Esophagus muscularis mucosa (tissue), 4 donors: ENCODE measurements at regions not wholly inside any gene's neighbourhood (a gene's known extent, or its start where the extent isn't known, plus 50 kb on each side); places are given as distances from the start of the nearest gene placed in this dataset.

Experiments used
- DNase-seq: peaks from one replicate; pipeline ENCODE4 v3.0.0-alpha.2; 2017; ENCODE audit errors: extremely low spot score
- H3K27ac ChIP-seq, 4 donors: fragments of 200-600 bp; sonication (generic); replicated peaks in 1 of 4; 1 replicate in 3 of 4; 2 replicates in 1 of 4; pipeline ENCODE4 v1.5.1; 2016 to 2019; ENCODE audit warnings: mild to moderate bottlenecking in 1 of 4
- H3K27me3 ChIP-seq, 4 donors: fragments of 200-600 bp; sonication (generic); one replicate each; pipeline versions ENCODE4 v1.5.1 to v1.6.0; 2016 to 2019
- H3K36me3 ChIP-seq, 4 donors: fragments of 200-600 bp; sonication (generic); one replicate each; pipeline ENCODE4 v1.5.1; 2016 to 2019
- H3K4me1 ChIP-seq, 4 donors: fragments of 200-600 bp; sonication (generic); one replicate each; pipeline ENCODE4 v1.5.1; 2016 to 2019
- H3K4me3 ChIP-seq, 4 donors: fragments of 200-600 bp; sonication (generic); 1 replicate in 2 of 4; 2 replicates in 2 of 4; pipeline ENCODE4 v1.5.1; 2016 to 2019; ENCODE audit warnings: mild to moderate bottlenecking in 4 of 4, moderate library complexity in 1 of 4
- H3K9me3 ChIP-seq, 4 donors: fragments of 200-600 bp; sonication (generic); 1 replicate in 3 of 4; 2 replicates in 1 of 4; pipeline ENCODE4 v1.5.1; 2016 to 2019
- EP300 ChIP-seq: sonication (generic); formaldehyde crosslinking; IDR thresholded peaks from one replicate; pipeline ENCODE4 v1.6.1; 2017; ENCODE audit warnings: antibody characterized with exemption
- POLR2A ChIP-seq: fragments of 450-650 bp; IDR thresholded peaks from one replicate; pipeline ENCODE4 v1.6.1; 2017; ENCODE audit warnings: antibody characterized with exemption, moderate library complexity, mild to moderate bottlenecking, low read depth
- POLR2AphosphoS5 ChIP-seq, 2 donors: sonication (generic); formaldehyde crosslinking; IDR thresholded peaks; one replicate each; pipeline ENCODE4 v1.6.1; 2017; ENCODE audit warnings: antibody characterized with exemption in 2 of 2
- WGBS: methylation state at CpG from one replicate; pipeline ENCODE4 v1.1.5; 2018; 5-methylcytosine and 5-hydroxymethylcytosine counted together
- intact Hi-C: fragments of 100-400 bp; cut with DNase I; formaldehyde crosslinking; loops from one replicate; pipeline ENCODE4 v1.15.1; 2023
- TF ChIP-seq, protein P1 (sequence below), 3 experiments: fragments of 200-600 bp in 2 of 3; fragments of 450-650 bp in 1 of 3; sonication (generic) in 2 of 3; IDR thresholded peaks; one replicate each; pipeline ENCODE4 v1.5.1; 2017 to 2019; ENCODE audit warnings: antibody characterized with exemption in 3 of 3, mild to moderate bottlenecking in 2 of 3, moderate library complexity in 1 of 3

DNA sequence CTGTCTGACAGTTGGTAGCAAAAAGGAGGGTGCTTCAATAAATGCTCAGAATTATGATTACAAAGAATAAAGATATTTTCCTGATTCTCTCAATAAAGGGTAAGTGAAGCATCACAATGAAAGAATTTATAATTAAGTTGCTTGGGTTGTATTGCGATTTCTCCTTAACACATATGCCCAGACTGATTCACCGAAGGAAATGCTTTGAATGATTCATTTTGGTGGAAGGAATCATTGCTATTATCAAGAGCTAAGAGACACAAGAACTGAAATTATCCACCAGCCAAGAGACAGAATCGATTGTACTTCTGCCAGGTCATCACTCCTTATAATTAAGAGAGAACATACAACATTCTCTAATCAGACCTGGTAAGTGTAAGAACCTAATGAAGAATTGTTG is 301.4 kb downstream of the NR4A2 start:
- no peak for TF ChIP-seq EP300
- TF ChIP-seq POLR2A, result no peak
- TF ChIP-seq, protein P1, sequence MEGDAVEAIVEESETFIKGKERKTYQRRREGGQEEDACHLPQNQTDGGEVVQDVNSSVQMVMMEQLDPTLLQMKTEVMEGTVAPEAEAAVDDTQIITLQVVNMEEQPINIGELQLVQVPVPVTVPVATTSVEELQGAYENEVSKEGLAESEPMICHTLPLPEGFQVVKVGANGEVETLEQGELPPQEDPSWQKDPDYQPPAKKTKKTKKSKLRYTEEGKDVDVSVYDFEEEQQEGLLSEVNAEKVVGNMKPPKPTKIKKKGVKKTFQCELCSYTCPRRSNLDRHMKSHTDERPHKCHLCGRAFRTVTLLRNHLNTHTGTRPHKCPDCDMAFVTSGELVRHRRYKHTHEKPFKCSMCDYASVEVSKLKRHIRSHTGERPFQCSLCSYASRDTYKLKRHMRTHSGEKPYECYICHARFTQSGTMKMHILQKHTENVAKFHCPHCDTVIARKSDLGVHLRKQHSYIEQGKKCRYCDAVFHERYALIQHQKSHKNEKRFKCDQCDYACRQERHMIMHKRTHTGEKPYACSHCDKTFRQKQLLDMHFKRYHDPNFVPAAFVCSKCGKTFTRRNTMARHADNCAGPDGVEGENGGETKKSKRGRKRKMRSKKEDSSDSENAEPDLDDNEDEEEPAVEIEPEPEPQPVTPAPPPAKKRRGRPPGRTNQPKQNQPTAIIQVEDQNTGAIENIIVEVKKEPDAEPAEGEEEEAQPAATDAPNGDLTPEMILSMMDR (IDR thresholded peaks at IDR 0.05), result no peak
- no peak for TF ChIP-seq POLR2AphosphoS5 (IDR thresholded peaks at IDR 0.05)
- Histone ChIP-seq H3K36me3 (no peaks in the 10 kb centered on the region), H3K9me3 (no peaks in the 10 kb centered on the region), H3K27ac (no peak overlapping the region), H3K4me3 (no peak overlapping the region), H3K27me3 (no peaks in the 10 kb centered on the region), H3K4me1 (no peaks in the 10 kb centered on the region)
- whole genome bisulfite sequencing, result 89% methylated on average over 3 of the region's 3 CpGs
- DNase-seq, result no peak
- intact Hi-C loops, result no loop called here

DNA sequence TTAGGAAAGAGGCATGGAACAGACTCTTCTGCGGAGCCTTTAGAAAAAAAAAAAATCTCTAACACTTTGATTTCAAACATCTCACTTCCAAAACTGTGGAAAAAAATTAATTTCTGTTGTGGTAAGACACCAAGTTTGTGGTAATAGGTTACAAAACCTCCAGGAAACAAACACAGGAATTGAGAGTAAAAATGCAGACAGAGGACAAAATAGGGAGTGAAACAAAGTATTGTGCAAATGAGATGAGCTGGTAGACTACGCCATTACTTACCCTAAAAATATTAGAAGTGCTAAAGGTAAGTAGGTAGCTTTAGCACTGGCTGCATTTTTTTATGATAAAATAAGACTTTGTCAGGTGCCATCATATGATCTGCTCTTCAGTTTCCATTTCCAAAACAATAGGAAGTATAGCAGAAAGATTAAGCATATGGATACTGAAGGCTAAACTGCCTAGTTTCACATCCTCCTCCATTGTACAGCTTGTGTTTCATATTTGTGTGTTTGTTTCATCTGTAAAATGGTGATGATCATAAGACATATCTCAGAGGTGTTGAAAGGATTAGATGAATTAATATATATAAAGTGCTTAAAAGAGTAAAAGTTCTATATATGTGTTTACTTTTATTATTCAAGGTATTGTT is 309.2 kb downstream of the NR4A2 start:
- Histone ChIP-seq H3K27me3 (no peaks in the 10 kb centered on the region), H3K27ac (no peak overlapping the region), H3K4me1 (no peaks in the 10 kb centered on the region), H3K9me3 (no peaks in the 10 kb centered on the region), H3K4me3 (no peak overlapping the region), H3K36me3 (no peaks in the 10 kb centered on the region)
- no peak for DNase-seq
- intact Hi-C loops, result no loop called here
- WGBS, result 86% methylated on average over 2 of the region's 2 CpGs
- TF ChIP-seq POLR2A (no peak), POLR2AphosphoS5 (IDR thresholded peaks at IDR 0.05) (no peak), EP300 (no peak)
- TF ChIP-seq, protein P1 (IDR thresholded peaks at IDR 0.05), result no peak

DNA sequence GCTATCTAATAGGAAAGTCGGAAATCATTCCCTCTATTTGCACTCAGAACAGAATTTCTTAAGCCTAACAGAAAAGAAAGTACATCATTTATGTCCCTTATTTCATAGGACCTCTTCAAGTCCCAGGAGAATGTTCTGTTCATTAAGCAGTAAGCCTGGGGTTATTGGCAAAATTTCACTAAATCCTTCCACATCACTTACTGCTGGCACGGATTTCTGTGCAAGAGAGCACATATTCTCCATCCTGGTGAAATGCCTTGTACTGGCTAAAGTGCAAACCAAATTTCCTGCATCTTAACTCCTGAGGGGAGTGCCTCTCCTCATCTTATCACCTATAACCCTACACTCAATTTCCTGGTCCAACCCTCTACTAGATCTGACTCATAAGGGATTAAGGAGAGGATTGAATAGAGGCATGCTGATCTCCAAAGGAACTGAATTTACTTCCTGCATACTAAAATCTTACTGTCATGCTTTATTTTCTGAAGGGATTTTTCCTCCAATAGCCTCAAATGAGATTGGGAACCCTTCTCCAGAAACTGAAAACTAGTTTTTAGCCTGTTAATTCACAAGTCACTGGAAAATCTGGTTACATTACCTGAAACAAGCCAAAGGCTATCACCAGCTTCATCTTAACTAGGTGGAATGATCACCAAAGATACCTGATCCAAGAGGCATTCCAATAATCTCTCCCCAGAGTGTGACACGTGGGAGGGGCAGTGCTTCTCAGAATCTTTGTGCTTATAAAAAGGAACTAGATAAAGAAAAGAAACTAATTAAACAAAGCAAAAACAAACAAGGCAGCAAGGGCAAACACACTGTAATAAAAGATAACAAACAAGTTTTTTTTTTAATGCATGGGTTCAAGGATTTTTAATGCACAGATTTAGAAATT is 311.1 kb downstream of the NR4A2 start:
- Histone ChIP-seq H3K9me3 (no peaks in the 10 kb centered on the region), H3K4me3 (no peak overlapping the region), H3K27ac (no peak overlapping the region), H3K4me1 (no peaks in the 10 kb centered on the region), H3K36me3 (no peaks in the 10 kb centered on the region), H3K27me3 (no peaks in the 10 kb centered on the region)
- TF ChIP-seq, protein P1 (IDR thresholded peaks at IDR 0.05), result no peak
- TF ChIP-seq POLR2A, result no peak
- no peak for DNase-seq
- intact Hi-C loops, result no loop called here
- 57% methylated on average over 3 of the region's 3 CpGs for WGBS

DNA sequence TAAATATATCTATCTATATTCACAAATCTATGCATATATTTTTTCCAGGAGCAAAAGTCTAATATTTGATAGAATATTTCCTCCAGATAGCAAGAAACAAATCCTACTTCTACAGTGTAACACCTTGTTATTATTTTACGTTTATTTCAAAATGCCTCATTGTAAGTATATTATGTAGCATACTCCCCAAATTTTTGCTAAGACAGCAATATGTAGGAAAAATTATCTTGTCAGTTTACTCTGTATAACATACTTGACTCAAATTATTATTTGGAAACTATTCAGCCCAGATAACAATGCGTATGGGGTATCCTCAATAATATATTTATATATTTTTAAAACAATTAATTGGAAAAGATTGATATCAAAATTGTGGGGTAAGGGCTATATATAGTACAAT is 313.2 kb downstream of the NR4A2 start:
- intact Hi-C loops, result no loop called here
- TF ChIP-seq, protein P1 (IDR thresholded peaks at IDR 0.05), result no peak
- no peak for TF ChIP-seq POLR2AphosphoS5 (IDR thresholded peaks at IDR 0.05)
- TF ChIP-seq EP300, result no peak
- TF ChIP-seq POLR2A, result no peak
- DNase-seq, result no peak
- Histone ChIP-seq H3K36me3 (no peaks in the 10 kb centered on the region), H3K27ac (no peak overlapping the region), H3K4me1 (no peaks in the 10 kb centered on the region), H3K27me3 (no peaks in the 10 kb centered on the region), H3K4me3 (no peak overlapping the region), H3K9me3 (no peaks in the 10 kb centered on the region)
- 90% methylated on average over 2 of the region's 2 CpGs for WGBS
